ENCODE measurements at regions not wholly inside any gene's neighbourhood (a gene's known extent, or its start where the extent isn't known, plus 50 kb on each side); places are given as distances from the start of the nearest gene placed in this dataset.

GRCh38 chr9:27933210-27934025 is 360.1 kb upstream of the C9orf72 start:
- TF ChIP-seq SRSF9 (IDR thresholded peaks at IDR 0.05; ENCODE audit: borderline replicate concordance, insufficient read depth, low read depth, low read length, poor library complexity, severe bottlenecking) (no peak), YEATS4 (CRISPR knock-in tag; IDR thresholded peaks at IDR 0.05; ENCODE audit: borderline replicate concordance) (no peak), KMT2A (CRISPR knock-in tag; IDR thresholded peaks at IDR 0.05) (no peak), TBL1XR1 (IDR thresholded peaks at IDR 0.05; ENCODE audit: borderline replicate concordance, low read length, partially characterized antibody) (no peak), SP2 (CRISPR knock-in tag; IDR thresholded peaks at IDR 0.05) (no peak)
